HG03025 (cell line): ENCODE measurements at regions not wholly inside any gene's neighbourhood (a gene's known extent, or its start where the extent isn't known, plus 50 kb on each side); places are given as distances from the start of the nearest gene placed in this dataset.

Experiments used
- ATAC-seq: cut with Tn5 transposase; IDR thresholded peaks from one replicate; pipeline ENCODE4 v1.9.1; 2021; ENCODE audit warnings: mild to moderate bottlenecking, moderate library complexity; ENCODE audit not compliant: unreplicated experiment, low FRiP score

DNA sequence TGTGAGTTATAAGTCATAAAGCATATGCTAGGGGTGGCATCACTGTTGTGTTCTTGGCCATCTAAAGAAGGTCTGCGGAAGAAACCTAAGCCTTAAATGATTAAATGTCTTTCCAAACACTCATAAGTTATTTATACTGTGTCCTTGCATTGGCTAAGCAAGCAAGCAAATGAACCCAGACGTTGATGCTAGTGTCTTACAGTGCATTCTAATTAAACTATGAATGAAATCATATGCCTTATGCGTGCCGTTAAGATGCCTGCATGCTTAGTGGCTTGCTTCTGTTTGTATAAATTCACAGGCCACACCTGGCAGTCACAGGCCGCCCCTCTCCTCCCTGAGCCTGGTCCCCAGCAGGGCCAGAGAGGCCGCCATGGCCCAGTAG is 49.9 kb downstream of the RIN2 start:
- no peak for ATAC-seq

DNA sequence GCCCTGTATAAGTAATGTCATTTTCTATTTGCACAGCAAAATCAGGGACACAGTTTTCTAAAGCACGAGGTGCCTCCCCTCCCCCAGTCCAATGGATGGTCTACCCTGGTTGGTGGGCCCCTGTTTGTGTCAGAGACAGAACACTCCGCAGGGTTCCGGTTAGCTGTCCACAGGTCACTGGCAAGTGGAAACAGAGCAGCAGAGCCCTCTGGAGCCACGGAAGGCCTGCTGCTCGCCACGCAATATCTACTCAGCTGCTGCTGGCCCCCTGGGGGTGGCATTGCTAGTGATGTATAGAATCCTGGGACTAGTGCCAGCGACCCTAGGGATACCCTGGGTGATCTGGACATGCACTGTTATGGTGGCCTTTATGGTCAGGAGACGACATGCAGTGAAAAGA is 50.4 kb downstream of the RIN2 start:
- no peak for ATAC-seq

DNA sequence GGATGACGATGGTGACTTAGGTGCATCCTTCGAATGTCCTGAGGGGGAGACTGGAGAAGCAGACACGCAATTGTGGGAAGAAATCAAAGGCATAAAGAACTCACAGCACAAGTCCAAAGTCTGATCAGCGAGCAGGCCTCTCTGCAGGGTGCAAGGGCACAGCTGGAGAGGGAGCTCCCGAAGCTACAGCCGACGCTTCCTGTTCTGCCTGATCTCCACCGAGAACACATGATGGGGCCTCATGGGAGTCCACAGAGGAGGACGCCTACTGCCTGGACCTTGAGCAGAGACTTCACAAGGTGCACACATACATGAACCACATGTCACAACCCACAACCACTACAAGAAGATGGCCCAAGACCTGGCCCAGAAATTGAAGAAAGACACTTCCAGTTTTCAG is 51.4 kb downstream of the RIN2 start:
- no peak for ATAC-seq

DNA sequence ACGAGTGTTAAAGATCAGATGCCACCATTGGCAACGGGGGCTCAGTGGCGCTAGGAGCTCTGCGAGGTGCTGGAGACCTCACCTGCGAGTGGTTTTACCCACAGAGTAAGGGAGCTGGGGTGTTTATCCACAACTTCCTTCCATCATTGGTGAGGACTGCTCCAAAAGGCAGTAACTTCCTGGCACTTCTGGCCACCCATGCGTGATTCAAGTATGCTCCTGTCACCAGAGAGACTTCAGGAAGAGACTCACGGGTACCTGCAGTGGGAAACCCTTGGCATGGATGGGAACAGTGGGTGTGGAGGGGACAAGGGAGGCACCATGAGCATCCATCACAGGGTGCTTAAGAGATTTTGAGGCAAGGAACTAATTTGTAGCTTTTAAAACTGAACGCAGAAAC is 53.2 kb downstream of the RIN2 start:
- no peak for ATAC-seq

DNA sequence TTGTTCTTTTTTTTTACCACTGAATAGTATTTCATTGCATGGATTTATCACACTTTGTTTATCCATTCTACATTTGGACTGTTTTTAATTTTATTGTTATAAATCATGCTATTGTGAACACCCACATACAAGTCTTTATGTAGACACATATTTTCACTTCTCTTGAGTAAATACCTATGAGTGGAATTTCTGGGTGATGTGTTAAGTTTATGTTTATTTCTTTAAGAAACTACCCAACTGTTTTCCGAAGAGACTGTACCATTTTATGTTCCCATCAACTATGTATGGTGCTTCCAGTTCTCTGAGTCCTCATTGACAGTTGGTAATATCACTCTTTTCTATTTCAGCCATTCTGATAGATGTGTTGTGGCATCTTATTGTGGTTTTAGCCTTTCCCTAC is 54.0 kb downstream of the RIN2 start:
- ATAC-seq, result no peak

DNA sequence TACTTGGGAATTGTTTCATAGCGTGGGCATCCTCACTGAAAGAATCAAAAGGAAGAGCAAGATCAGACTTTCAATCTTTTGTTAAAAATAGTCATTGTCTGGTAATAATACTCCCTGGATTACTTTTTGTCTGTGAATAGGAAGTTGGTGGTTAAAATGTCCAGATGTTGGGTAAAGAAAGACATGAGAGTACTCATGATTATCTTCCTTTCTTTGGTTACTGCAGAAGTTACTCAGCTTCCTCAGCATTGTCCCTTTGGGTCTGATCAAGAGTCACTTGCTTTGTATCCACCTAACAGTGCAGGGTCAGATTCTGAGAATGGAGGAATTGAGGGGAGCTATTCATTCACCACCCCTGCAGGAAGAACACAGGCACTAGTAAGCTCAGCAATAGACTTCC is 54.6 kb downstream of the RIN2 start:
- ATAC-seq, result no peak

DNA sequence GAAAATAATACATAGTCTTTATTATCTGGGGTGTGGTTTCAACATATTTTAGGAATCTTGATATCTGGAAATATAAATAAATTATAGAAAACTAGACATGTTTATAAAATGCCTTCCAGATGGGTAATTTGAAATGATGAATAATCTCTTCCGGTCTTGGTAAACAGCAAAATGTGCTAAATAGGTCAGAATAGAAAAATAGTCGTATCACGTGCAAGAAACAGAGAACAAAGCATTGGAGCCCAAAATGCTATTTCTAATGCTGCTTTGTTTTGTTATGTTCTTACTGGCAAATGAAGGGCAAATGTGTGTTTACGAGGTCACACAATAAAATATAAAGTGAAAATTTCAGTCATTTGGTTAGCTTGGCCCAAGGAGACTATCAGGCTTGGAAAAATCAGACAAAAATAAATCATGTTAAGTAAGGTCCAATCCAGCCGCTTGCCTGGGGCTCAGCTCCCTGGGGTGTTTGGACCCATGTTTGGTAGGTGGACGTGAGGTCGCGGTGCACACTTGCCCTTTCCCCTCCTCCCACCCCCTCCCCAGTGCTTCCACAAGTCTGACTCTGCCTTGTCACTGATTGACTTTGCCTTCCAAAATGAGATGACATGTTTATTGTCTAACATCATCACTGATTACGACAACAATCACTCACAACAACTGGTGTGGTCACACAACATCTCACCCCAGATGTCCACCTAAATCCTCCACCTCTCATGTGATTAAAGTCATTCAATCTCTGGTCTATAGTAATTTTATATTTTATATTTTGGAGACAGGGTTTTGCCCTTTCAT is 56.0 kb downstream of the RIN2 start:
- ATAC-seq, result no peak

DNA sequence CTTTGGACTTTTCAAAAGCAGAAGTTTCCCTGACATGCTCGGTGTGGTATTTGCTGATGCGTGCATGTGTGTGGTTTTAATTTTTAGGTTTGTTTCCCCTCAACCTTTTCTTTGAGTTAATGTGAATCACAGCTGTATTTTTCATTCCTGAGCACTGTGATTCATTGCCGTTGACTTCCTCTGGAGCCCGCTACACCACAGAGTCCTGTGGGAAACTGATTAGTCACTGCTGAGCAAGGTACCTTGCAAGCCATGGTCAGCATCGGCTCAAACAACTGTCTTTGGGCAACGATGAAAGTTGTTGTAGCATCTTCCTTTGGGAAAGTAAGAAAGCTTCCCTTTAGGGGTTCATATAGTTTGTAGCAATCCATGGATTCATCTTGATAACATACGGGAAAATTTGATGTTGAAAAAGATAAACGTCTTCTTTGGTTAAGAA is 57.5 kb downstream of the RIN2 start:
- ATAC-seq, result no peak

DNA sequence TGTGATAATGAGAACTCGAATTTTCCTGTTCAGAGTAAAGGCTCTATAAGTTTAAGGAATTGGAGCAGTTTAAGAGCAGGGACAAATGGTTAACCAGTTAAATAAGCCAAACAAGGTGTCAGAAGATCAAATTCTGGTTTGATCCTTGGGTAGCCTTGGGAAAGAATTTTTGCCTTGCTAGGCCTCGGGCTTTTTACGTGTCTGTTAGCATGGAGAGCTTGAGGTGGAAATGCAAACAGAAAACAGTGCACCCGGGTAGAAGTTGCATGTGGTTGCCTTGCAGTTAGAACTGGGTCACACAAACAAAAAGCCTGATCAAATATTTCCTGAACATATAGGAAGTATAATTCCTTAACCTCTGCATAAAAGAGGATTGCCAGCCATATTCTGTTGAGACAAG is 58.3 kb downstream of the RIN2 start:
- ATAC-seq, result no peak

DNA sequence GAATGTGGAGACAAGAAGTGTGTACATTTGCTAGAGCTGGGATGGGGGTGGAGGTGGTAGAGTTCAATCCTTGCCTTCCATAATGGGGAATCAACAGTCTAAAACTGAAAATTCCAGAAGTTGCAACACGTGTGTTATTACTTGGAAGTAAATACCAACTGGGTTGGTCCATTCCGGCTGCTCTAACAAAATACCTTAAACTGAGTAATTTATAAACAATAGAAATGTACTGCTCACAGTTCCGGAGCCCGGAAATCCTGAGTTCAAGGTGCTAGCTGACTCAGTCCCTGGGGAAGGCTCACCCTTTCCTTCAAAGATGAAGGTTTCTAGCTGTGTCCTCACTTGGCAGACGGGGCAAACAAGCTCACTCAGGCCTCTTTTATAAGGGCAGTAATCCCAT is 59.0 kb downstream of the RIN2 start:
- no peak for ATAC-seq

DNA sequence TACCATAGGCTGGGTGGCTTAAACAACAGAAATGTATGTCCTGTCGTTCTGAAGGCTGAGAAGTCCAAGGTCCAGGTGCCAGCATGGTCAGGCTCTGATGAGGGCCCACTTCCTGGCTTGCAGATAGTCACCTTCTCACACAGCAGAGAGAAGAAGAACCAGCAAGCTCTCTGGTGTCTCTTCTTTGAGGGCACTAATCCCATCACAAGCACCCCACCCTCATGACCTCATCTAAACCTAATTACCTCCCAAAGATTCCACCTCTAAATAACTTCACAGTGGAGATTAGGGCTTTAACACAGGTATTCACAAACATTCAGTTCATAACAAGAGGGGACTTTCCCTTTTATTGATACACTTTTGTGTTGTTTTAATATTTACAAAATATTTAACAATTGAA is 61.1 kb downstream of the RIN2 start:
- no peak for ATAC-seq

DNA sequence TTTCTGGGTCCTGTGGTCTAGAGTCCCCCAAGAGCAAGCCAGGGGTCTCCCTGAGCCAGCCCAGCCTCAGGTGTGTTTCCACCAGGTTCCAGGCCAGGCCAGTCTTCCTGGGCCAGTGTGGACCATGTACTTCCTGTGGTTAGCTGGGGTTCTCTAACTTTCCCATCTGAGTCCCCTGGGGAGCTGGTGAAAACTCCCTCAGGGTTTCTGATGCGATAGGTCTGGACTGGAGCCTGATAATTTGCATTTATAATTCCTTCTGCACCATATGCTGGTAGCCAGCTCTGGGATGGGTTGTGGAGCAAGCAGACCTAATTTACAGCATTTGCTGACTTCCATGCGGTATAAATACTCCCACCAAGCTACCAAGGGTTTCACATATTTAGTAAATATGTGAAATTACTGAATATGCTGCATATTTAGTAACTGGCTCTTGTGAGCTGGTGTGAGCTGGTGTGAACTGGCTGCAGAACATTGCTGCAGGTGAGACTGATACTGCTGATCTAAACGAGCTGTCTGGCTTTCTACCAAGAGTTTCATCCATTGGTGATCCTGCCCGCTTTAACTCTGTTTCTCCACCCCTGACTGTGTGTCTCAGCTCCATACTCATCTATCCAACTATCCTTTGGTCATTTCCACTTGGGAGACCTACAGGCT is 62.6 kb downstream of the RIN2 start:
- ATAC-seq, result no peak

DNA sequence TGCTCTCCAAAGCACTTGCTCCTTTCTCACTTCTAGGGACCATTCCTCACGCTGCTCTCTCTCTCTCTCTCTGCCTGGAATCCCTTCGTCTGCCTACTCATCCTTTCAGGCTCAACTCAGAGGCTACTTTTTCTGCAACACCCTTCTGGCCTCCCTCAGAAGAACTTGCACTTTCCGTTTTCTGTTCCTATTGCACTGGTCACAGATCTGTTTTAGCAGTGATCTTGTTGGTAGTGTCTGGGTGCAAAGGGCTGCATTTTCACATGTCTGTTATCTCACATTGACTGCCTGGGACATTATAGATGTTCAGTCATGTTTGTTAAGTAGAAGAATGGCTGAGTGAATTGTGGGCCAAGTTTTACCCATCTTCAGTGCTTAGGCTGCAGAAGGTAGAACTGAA is 63.5 kb downstream of the RIN2 start:
- ATAC-seq, result peak; percentile 66

DNA sequence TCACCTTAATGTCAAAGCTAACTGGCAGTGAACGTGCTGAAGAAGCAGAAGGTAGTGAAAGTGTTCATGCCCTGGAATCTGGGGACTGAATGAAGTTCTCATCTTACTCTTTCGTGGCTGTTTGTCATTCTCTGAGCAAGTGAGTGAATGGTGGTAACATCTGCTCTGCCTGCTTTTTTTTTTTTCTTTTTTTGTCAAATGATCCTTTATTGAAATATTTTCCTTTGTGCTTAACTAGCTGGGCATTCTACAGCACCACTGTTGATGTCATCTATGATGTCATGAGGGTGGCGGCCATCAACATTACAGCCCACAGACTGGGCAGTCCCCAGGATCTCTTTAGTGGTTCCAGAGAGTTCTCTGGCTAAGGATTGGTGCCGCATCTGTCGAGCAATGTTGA is 65.2 kb downstream of the RIN2 start:
- no peak for ATAC-seq

DNA sequence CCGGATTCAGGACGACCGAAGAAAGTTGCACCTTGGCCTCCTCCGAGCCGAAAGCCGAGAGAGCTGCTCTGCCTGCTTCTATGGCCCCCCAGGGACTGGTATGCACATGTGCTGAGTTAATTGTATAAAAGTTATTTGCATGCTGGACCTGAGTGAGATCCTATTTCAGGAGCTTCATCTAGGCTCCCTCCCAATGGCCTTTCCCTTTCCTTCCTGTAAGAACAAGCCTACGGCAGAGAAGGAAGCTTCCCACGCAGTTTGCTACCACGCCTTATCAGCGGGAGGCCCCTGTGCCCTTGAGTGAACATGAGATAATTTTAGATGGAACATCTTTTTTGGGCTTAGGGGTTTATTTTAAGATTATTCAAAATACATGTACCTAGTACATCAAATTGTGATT is 65.9 kb downstream of the RIN2 start:
- ATAC-seq, result no peak

DNA sequence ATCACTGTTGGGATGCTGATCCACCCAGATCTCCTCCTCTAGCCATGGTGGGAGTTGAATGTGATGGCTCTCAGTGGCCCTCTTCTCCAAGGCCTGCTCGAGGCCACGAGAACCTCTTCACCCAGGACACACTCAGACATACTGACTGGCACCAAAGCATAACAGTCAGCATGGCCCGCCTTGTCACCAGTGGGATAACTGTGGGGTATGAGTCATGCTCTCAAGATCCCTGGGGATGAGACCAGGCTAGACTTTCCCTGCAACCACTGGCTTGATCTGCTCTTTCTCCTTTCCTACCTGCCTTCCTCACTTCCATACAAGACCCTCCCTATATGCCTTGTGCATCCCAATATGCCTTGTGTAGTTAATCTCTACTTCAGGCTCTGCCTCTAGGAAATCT is 66.8 kb downstream of the RIN2 start:
- ATAC-seq, result no peak

DNA sequence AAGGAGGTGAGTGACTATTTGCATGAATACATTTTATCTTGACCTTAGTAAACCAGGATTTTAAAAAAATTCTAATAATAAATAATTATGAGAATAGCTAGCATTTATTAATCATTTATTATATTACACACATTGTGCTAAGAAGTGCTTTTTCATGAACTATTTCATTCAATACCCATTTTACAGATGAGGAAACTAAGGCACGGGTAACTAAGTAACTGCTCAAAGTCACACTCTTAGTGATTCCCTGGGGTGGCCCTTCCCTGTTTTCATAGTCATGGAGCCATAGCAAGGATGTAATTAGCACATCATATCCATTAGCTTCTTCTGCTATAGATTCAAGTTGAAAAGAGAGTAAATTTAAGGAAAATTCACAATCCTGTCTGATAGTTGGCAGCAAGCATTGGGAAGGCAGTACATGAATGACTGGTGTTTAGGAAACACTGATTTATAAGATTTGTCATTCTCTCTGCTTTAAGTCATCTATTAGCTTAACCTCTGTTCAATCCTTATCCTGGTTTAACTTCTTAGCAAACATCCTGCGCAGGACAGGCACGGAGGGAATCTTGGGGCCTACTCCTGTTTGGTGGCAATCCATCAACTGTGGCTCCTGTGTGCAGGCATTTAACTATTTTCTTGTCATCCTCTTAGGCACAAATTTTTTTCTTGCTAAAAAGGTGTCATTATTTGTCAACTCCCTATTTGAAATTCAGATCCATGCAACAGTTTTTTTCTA is 68.3 kb downstream of the RIN2 start:
- no peak for ATAC-seq

DNA sequence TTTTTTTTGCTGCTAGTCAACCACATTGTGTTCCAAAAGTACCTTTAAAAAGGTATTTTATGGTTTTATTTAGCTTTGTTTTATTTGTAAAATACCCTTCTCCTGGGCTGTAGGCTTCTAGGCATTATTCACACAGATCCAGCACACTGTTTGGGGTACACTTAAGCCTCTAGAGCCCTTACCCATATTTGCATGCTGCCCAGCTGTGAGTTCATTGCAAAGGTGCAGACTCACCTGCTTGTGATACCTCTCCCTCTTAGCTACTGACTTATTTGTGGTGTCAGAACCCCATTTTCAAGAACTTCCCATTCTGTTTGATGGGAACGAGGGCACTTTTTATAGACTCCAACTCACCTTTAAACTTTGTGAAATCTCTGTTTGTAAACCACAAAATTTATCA is 69.8 kb downstream of the RIN2 start:
- peak; percentile 41 for ATAC-seq

DNA sequence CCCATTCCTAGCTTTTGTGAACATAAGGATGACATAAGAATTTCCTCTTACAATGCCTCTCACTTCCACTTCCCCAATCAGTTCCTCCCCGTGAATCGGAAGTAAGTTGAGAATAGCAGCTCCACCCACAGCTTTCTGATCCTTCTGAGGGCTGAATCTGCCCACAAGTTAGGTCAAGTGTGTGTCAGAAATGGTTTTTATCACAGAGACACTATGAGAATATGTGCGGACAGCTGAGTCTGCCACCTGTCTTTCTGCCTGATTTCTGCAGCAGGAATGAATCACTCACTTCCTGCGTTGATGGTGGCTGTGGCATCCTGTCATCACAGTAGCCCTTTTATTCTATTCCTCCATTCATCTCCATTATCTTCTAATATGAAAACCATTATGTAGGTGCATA is 70.2 kb downstream of the RIN2 start:
- ATAC-seq, result peak; percentile 82

DNA sequence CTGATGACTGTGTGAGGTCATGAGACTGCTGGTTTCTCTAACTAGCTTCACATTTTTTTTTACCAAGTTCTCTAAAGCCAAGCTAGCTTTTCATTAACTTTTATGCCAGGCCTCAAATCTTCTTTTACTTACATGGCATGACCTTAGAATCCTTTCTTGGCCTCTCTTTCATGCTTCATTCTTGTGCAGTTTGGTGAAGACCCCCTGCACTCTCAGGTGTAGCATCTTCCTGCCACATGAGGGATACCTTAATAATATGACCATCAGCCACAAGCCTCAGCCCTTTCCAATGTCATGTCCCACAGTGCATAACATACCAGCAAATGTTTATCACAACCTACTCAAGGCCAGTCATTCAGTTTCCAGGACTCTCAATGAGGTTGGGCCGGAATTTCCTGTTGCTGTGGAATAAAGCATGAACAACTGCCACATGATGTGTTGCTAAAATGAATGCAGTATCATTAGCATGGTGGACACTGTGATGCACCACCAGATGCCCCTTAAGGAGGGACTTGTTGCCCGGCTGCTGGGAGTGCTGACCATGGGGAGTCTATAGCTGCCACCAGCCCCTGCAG is 72.2 kb downstream of the RIN2 start:
- no peak for ATAC-seq

DNA sequence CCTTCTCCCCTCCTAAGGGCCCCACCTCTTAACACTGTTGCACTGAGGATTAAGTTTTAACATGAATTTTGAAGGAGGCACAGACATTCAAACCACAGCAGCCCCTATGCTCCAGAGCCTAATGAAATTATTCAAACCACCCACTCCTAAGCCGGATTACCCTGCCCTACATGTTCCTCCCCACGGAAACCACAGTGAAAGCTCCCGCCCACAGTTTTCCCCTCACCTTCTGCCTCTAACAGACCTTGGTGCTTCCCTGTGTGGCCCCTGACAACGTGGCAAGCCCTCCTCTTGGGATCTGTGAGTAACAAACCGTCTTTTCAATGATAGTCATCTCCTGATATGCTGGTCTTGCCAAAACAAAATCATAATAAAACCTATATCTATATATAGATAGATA is 74.8 kb downstream of the RIN2 start:
- ATAC-seq, result no peak
